Umbilical cord (tissue), 1 donor: ENCODE measurements at regions not wholly inside any gene's neighbourhood (a gene's known extent, or its start where the extent isn't known, plus 50 kb on each side); places are given as distances from the start of the nearest gene placed in this dataset.
A peak's percentile ranks its signal among the peaks of the same experiment; 100 is the strongest.

Experiments
- DNase-seq: peaks from one replicate; pipeline ENCODE4 v3.0.0-alpha.2; 2015; ENCODE audit warnings: low spot score

- DNase-seq, result peak; percentile 51
These were observed 117.4 kb downstream of the TTLL2 start for GRCh38 chr6:167442245-167442644.

GRCh38 chr6:167442796-167443680, 118.2 kb downstream of the TTLL2 start:
- peak; percentile 12 for DNase-seq

- DNase-seq, result no peak
These were observed 119.9 kb downstream of the TTLL2 start for GRCh38 chr6:167444602-167445346.

GRCh38 chr6:167445568-167445967, 120.7 kb downstream of the TTLL2 start:
- DNase-seq, result no peak

GRCh38 chr6:167446046-167446445, 121.2 kb downstream of the TTLL2 start:
- no peak for DNase-seq

GRCh38 chr6:167446971-167447370, 122.1 kb downstream of the TTLL2 start:
- DNase-seq, result no peak

GRCh38 chr6:167448378-167448777, 123.5 kb downstream of the TTLL2 start:
- no peak for DNase-seq

- DNase-seq, result no peak
These were observed 124.4 kb downstream of the TTLL2 start for GRCh38 chr6:167449094-167449861.

GRCh38 chr6:167450626-167451025, 125.7 kb downstream of the TTLL2 start:
- no peak for DNase-seq

- no peak for DNase-seq
These were observed 127.6 kb downstream of the TTLL2 start for GRCh38 chr6:167452338-167453081.

GRCh38 chr6:167453082-167453446, 128.2 kb downstream of the TTLL2 start:
- no peak for DNase-seq

- DNase-seq, result no peak
These were observed 129.1 kb downstream of the TTLL2 start for GRCh38 chr6:167454003-167454402.

GRCh38 chr6:167455371-167455770, 130.5 kb downstream of the TTLL2 start:
- no peak for DNase-seq

- no peak for DNase-seq
These were observed 137.8 kb downstream of the TTLL2 start for GRCh38 chr6:167462514-167463312.

GRCh38 chr6:167464177-167464576, 139.3 kb downstream of the TTLL2 start:
- DNase-seq, result no peak

- no peak for DNase-seq
These were observed 140.6 kb downstream of the TTLL2 start for GRCh38 chr6:167465482-167465881.

- no peak for DNase-seq
These were observed 142.4 kb downstream of the TTLL2 start for GRCh38 chr6:167467282-167467681.

GRCh38 chr6:167467793-167468431, 143.0 kb downstream of the TTLL2 start:
- no peak for DNase-seq

GRCh38 chr6:167469101-167469500, 144.2 kb downstream of the TTLL2 start:
- DNase-seq, result no peak

GRCh38 chr6:167469672-167470071, 144.8 kb downstream of the TTLL2 start:
- DNase-seq, result no peak
